ENCODE measurements at regions not wholly inside any gene's neighbourhood (a gene's known extent, or its start where the extent isn't known, plus 50 kb on each side); places are given as distances from the start of the nearest gene placed in this dataset.
"Not testable (repeated sequence)": the region's sequence is repeated elsewhere in the genome, so short reads cannot be mapped to it uniquely, and the experiment has no call there.

DNA sequence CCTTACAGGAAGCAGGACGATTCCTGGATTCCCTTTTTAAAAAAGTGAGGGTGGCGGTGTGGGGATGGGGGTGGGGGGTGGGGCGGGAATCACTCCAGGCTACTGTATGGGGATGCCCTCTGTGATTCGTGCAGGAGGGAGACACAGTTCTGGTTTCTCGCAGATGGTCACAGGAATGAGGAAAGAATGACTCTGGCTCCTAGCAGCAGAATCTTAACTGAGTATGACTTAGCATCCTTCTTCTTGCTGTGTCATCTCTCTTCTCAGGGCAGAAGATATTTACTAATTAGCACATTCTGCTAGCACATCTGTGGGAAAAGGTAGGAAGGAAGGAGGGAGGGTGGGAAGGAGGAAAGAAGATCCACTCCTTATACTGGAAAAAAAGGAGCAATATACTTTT lies 78.8 kb upstream of the GPR39 start:
- TF ChIP-seq HDAC2 (IDR thresholded peaks at IDR 0.05); EZH2 (IDR thresholded peaks at IDR 0.05; ENCODE audit: borderline replicate concordance, control insufficient read depth, low read depth, low read length); TCF3 (IDR thresholded peaks at IDR 0.05; ENCODE audit: borderline replicate concordance, insufficient read depth, low read depth, low read length); KDM1A (IDR thresholded peaks at IDR 0.05; ENCODE audit: borderline replicate concordance); CEBPB (IDR thresholded peaks at IDR 0.05; ENCODE audit: borderline replicate concordance in 1 of 2, low read depth in 2 of 2, low read length in 2 of 2); MYC (IDR thresholded peaks at IDR 0.05; ENCODE audit: insufficient read depth, insufficient read length, insufficient replicate concordance, low read length, severe bottlenecking); EP300 (IDR thresholded peaks at IDR 0.05; ENCODE audit: borderline replicate concordance in 1 of 2, control insufficient read depth in 1 of 2, low read depth in 2 of 2, low read length in 2 of 2); ZNF274 (IDR thresholded peaks at IDR 0.05; ENCODE audit: insufficient read depth, insufficient read length); ATF7 (IDR thresholded peaks at IDR 0.05; ENCODE audit: low read depth); SIN3A (IDR thresholded peaks at IDR 0.05; ENCODE audit: low read depth, low read length): not testable (repeated sequence)
- TF ChIP-seq, protein P1, sequence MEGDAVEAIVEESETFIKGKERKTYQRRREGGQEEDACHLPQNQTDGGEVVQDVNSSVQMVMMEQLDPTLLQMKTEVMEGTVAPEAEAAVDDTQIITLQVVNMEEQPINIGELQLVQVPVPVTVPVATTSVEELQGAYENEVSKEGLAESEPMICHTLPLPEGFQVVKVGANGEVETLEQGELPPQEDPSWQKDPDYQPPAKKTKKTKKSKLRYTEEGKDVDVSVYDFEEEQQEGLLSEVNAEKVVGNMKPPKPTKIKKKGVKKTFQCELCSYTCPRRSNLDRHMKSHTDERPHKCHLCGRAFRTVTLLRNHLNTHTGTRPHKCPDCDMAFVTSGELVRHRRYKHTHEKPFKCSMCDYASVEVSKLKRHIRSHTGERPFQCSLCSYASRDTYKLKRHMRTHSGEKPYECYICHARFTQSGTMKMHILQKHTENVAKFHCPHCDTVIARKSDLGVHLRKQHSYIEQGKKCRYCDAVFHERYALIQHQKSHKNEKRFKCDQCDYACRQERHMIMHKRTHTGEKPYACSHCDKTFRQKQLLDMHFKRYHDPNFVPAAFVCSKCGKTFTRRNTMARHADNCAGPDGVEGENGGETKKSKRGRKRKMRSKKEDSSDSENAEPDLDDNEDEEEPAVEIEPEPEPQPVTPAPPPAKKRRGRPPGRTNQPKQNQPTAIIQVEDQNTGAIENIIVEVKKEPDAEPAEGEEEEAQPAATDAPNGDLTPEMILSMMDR (IDR thresholded peaks at IDR 0.05 in 2 of 3, conservative IDR thresholded peaks at IDR 0.05 in 1 of 3; ENCODE audit: control insufficient read depth in 2 of 3, extremely low read depth in 1 of 3, insufficient read depth in 1 of 3, low read depth in 3 of 3, low read length in 3 of 3), result not testable (repeated sequence)
- TF ChIP-seq, protein P2, sequence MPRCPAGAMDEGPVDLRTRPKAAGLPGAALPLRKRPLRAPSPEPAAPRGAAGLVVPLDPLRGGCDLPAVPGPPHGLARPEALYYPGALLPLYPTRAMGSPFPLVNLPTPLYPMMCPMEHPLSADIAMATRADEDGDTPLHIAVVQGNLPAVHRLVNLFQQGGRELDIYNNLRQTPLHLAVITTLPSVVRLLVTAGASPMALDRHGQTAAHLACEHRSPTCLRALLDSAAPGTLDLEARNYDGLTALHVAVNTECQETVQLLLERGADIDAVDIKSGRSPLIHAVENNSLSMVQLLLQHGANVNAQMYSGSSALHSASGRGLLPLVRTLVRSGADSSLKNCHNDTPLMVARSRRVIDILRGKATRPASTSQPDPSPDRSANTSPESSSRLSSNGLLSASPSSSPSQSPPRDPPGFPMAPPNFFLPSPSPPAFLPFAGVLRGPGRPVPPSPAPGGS (IDR thresholded peaks at IDR 0.05; ENCODE audit: borderline replicate concordance, insufficient read depth, low read depth, low read length, poor library complexity, severe bottlenecking), result not testable (repeated sequence)
- TF ChIP-seq, protein P3, sequence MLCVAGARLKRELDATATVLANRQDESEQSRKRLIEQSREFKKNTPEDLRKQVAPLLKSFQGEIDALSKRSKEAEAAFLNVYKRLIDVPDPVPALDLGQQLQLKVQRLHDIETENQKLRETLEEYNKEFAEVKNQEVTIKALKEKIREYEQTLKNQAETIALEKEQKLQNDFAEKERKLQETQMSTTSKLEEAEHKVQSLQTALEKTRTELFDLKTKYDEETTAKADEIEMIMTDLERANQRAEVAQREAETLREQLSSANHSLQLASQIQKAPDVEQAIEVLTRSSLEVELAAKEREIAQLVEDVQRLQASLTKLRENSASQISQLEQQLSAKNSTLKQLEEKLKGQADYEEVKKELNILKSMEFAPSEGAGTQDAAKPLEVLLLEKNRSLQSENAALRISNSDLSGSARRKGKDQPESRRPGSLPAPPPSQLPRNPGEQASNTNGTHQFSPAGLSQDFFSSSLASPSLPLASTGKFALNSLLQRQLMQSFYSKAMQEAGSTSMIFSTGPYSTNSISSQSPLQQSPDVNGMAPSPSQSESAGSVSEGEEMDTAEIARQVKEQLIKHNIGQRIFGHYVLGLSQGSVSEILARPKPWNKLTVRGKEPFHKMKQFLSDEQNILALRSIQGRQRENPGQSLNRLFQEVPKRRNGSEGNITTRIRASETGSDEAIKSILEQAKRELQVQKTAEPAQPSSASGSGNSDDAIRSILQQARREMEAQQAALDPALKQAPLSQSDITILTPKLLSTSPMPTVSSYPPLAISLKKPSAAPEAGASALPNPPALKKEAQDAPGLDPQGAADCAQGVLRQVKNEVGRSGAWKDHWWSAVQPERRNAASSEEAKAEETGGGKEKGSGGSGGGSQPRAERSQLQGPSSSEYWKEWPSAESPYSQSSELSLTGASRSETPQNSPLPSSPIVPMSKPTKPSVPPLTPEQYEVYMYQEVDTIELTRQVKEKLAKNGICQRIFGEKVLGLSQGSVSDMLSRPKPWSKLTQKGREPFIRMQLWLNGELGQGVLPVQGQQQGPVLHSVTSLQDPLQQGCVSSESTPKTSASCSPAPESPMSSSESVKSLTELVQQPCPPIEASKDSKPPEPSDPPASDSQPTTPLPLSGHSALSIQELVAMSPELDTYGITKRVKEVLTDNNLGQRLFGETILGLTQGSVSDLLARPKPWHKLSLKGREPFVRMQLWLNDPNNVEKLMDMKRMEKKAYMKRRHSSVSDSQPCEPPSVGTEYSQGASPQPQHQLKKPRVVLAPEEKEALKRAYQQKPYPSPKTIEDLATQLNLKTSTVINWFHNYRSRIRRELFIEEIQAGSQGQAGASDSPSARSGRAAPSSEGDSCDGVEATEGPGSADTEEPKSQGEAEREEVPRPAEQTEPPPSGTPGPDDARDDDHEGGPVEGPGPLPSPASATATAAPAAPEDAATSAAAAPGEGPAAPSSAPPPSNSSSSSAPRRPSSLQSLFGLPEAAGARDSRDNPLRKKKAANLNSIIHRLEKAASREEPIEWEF (IDR thresholded peaks at IDR 0.05; ENCODE audit: insufficient replicate concordance, low read depth, low read length), result not testable (repeated sequence)

Measured in GM12878 (cell line).